Cardiac muscle cell (in vitro differentiated cells and primary cell): ENCODE measurements at regions not wholly inside any gene's neighbourhood (a gene's known extent, or its start where the extent isn't known, plus 50 kb on each side); places are given as distances from the start of the nearest gene placed in this dataset.

Source experiments
- DNase-seq, 2 donors: peaks; one replicate each; pipeline versions ENCODE4 v3.0.0 to v3.0.0-alpha.2; 2010 to 2017; ENCODE audit warnings: low read depth in 1 of 2, low spot score in 1 of 2
- H3K27ac ChIP-seq: fragments of 200-600 bp; sonication (generic); 2 replicates; pipeline ENCODE4 v1.5.1; 2016
- H3K27me3 ChIP-seq: fragments of 200-600 bp; sonication (generic); 2 replicates; pipeline ENCODE4 v1.6.0; 2016; ENCODE audit warnings: control low read depth
- H3K36me3 ChIP-seq: fragments of 200-600 bp; sonication (generic); 2 replicates; pipeline ENCODE4 v1.5.1; 2016; ENCODE audit warnings: control low read depth
- H3K4me1 ChIP-seq: fragments of 200-600 bp; sonication (generic); 2 replicates; pipeline ENCODE4 v1.8.1; 2017; ENCODE audit warnings: low read depth, mild to moderate bottlenecking, mixed run types
- H3K4me3 ChIP-seq: fragments of 200-600 bp; sonication (generic); 2 replicates; pipeline ENCODE4 v1.5.1; 2016; ENCODE audit warnings: mild to moderate bottlenecking
- H3K9me3 ChIP-seq: fragments of 200-600 bp; sonication (generic); 2 replicates; pipeline ENCODE4 v1.5.1; 2017; ENCODE audit warnings: low read depth, mild to moderate bottlenecking, control low read depth
- TF ChIP-seq, protein P1 (sequence below): IDR thresholded peaks from 2 replicates; pipeline ENCODE4 v1.5.1; 2012; ENCODE audit warnings: low read depth, mild to moderate bottlenecking, low read length

DNA sequence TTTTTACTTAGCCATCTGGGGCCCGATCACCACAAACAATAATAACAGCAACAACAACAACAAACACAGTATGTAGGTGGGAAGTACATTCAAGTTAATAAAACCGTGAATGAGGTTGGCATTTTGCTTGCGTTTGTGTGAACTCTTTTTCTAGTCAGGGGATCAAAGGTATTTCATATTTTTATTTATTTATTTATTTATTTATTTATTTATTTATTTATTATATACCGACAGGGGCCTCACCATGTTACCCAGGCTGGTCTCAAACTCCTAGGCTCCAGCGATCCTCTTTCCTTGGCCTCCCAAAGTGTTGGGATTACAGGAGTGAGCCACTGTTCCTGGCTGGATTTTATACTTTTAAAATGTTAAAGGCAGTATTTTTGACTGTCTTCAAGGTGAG is 325.4 kb downstream of the RAPGEF2 start:
- Histone ChIP-seq H3K27me3 (no peaks in the 10 kb centered on the region), H3K9me3 (no peaks in the 10 kb centered on the region), H3K4me1 (peaks cover 14% of the 10 kb centered on the region), H3K27ac (no peak overlapping the region), H3K4me3 (no peak overlapping the region), H3K36me3 (no peaks in the 10 kb centered on the region)
- TF ChIP-seq, protein P1, sequence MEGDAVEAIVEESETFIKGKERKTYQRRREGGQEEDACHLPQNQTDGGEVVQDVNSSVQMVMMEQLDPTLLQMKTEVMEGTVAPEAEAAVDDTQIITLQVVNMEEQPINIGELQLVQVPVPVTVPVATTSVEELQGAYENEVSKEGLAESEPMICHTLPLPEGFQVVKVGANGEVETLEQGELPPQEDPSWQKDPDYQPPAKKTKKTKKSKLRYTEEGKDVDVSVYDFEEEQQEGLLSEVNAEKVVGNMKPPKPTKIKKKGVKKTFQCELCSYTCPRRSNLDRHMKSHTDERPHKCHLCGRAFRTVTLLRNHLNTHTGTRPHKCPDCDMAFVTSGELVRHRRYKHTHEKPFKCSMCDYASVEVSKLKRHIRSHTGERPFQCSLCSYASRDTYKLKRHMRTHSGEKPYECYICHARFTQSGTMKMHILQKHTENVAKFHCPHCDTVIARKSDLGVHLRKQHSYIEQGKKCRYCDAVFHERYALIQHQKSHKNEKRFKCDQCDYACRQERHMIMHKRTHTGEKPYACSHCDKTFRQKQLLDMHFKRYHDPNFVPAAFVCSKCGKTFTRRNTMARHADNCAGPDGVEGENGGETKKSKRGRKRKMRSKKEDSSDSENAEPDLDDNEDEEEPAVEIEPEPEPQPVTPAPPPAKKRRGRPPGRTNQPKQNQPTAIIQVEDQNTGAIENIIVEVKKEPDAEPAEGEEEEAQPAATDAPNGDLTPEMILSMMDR, result no peak
- DNase-seq, result no peak

DNA sequence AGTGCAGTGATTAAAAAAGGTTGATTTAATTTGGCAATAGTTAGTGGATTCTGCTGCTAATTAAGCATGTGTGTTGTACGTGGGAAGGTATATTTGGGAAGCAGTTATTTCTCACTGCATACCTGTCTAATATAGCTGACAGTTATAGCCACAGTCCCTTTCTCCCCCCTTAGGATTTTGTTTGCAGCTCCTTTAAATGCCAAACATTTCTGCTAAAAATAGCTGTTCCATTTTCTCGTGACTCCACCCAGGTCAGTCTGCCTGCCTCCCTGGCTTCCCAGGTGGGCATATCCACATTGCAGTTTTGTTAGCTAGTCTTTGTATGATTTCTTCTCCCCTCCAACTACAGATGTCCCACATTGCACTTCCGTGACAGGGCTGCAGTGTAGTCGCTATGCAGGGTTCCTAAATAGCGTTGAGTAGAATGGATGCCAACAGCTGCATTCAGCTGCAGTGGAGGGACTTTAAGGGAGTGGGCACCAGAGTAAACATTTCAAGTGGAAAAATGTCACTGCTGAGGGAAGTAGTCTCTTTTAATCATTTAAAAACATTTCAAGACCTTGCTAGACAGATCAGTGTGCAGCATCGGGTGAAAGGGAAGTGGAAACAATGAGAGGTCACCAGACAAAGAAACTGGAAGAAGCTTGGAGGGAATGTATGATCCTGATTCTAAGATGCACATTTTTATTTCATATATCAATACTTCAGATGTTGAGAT is 326.3 kb downstream of the RAPGEF2 start:
- TF ChIP-seq, protein P1, result no peak
- H3K36me3 ChIP-seq, result no peaks in the 10 kb centered on the region
- no peaks in the 10 kb centered on the region for H3K27me3 ChIP-seq
- DNase-seq, result peak in 1 of 2 donors; percentile 70
- no peak overlapping the region for H3K4me3 ChIP-seq
- H3K4me1 ChIP-seq, result peaks cover 14% of the 10 kb centered on the region
- peak overlapping the region; percentile 85 for H3K27ac ChIP-seq
- H3K9me3 ChIP-seq, result no peaks in the 10 kb centered on the region

DNA sequence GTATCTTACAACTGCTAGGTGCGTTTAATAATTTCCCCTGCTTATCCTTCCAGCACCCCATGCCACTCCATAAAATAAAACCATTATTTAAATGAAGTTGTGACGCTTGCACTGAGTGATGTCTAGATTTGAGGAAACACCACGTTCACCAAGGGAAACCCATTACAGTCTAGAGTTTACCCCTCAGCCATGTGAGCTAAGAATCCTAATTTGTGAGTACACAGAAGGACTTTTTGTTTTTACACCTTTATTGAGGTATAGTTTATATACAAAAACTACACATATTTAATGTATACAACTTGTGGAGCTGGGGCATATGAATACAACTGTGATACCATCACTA is 326.8 kb downstream of the RAPGEF2 start:
- H3K9me3 ChIP-seq, result no peaks in the 10 kb centered on the region
- H3K27ac ChIP-seq, result peak overlapping the region; percentile 85
- H3K4me1 ChIP-seq, result peaks cover 14% of the 10 kb centered on the region
- no peak overlapping the region for H3K4me3 ChIP-seq
- H3K36me3 ChIP-seq, result no peaks in the 10 kb centered on the region
- no peaks in the 10 kb centered on the region for H3K27me3 ChIP-seq
- TF ChIP-seq, protein P1, result no peak
- no peak for DNase-seq

DNA sequence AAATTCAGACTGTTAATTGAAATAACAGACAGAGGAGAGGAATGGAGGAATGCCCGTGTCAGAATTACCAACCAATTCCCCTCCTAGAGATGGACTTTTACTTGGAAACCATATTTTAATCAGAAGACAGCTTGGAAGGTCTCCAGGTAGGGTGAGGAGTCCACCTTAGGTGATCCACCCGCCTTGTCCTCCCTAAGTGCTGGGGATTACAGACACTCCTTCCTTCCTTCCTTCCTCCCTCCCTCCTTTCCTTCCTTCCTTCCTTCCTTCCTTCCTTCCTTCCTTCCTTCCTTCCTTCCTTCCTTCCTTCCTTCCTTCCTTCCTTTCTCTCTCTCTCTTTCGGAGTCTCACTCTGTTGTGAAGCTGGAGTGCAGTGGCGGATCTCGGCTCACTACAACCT is 328.0 kb downstream of the RAPGEF2 start:
- Histone ChIP-seq H3K27me3 (no peaks in the 10 kb centered on the region), H3K4me1 (peaks cover 12% of the 10 kb centered on the region), H3K9me3 (no peaks in the 10 kb centered on the region), H3K36me3 (no peaks in the 10 kb centered on the region), H3K4me3 (no peak overlapping the region), H3K27ac (no peak overlapping the region)
- TF ChIP-seq, protein P1, result no peak
- DNase-seq, result no peak

DNA sequence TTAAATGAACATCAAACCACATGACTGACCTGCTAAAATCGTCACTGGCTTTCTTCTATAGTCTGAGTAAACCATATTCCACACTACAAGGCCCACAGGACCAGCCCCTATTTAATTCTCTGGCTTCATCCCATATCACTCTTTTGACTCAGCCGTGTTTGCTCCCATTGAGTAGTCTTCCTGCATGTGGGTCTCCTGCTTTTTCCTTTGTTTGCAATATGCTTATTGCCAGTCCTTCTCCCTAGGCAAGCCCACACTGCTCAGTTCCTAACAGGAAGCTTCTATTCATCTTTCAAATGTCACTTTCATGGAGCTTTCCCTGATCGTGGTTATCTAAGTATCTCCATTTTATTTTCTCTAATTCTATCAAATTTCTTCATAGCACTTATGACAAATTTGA is 329.6 kb downstream of the RAPGEF2 start:
- Histone ChIP-seq H3K4me3 (no peak overlapping the region), H3K27ac (no peak overlapping the region), H3K4me1 (peaks cover 9% of the 10 kb centered on the region), H3K36me3 (no peaks in the 10 kb centered on the region), H3K9me3 (no peaks in the 10 kb centered on the region), H3K27me3 (no peaks in the 10 kb centered on the region)
- TF ChIP-seq, protein P1, result no peak
- no peak for DNase-seq
